Right renal cortex interstitium (tissue), 3 donors: ENCODE measurements at regions not wholly inside any gene's neighbourhood (a gene's known extent, or its start where the extent isn't known, plus 50 kb on each side); places are given as distances from the start of the nearest gene placed in this dataset.

Experiments
- DNase-seq, 3 donors: peaks; one replicate each; pipeline ENCODE4 v3.0.0-alpha.2; 2013; ENCODE audit warnings: low read depth in 3 of 3, low spot score in 2 of 3

DNA sequence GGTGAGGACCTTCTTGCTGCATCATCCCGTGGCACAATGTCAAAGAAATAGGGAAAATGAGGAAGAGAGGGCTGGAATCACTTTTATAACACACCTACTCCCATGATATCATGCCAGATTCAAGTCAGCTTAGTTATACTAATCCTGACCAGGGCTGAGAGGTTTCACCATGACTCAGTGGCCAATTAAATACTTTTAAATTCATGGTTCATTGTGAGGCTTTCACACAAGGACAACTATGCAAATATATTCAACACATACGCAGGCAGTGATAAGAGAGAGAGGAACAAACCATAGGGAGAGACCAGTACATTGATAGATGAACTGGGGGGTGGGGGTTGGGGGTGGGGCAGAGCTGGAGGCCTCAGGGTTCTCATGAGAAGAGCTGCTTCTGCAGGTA is 313.1 kb downstream of the LRFN2 start:
- DNase-seq = no peak

DNA sequence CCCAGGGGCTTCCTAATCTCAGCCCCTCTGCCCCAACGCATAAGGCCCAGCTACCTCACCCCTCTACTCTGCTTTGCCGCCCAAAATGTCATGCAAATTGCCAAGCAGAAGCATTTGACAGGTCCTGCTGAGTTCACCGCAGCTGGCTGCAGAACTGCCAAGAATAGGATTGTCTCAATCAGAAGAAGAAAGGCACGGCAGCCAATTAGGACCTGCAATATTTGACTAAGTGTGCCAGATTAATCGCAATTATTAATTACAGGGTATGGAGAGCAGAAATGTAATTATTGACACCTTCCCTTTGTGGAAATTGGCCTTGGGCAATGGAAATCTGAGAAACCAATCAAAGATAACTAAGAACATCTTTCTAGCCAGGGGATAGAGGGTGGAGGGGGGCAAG is 318.6 kb downstream of the LRFN2 start:
- no peak for DNase-seq

DNA sequence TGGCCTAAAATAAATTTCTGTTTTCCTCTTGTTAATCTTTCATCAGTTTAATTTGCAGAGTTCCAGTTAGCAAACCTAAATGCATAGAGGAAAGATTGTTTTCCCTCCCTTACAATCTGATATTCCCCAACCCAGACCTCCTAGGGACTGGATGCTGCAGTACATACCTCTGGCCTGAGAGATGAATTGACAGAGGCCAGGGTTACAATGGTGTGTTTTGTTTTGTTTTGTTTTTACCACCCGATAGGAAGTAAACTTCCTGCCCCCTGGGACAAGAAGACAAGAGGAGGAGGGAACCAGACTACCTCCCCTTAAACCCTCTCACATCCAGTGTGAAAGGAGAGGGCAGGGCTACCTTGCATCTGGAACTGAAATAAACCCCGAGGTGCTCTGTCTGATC is 319.0 kb downstream of the LRFN2 start:
- no peak for DNase-seq

DNA sequence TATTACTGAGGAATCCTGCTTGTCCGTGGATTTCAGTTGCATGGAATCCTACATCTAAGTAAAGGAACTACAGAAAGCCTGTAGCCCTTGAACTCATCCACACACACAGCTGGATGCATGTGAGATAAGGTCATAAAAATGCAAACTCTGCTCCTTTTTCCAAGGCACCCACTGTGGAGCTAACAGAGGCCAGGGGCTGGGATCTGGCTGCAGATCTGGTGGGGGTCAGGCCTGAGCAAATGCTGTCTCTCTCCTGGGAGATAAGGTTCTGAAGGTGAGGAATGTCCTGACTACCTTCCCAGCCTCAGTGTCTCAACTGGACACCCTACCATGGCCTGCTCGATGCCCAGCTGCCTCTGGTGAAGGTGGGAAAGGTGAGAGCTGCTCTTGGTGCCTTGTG is 321.5 kb downstream of the LRFN2 start:
- DNase-seq = no peak

DNA sequence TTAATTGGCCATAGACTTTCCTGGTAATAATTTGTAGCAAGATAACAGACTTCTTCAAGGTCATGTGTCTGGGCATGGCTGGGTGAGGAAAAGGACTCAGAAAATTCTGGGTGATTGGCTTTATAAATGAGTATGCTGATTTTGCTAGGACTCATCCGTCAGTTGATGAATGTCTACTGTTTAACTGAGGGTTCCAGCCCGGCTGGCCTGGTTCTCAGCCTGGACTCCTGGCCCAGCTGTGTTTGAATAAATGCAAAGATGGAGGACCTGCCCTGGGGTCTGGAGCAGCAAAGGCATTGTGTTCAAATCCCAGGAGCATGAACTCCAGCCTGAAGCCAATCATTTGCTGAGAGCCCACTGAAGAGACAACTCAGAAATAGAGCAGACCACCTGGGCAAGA is 323.2 kb downstream of the LRFN2 start:
- no peak for DNase-seq

DNA sequence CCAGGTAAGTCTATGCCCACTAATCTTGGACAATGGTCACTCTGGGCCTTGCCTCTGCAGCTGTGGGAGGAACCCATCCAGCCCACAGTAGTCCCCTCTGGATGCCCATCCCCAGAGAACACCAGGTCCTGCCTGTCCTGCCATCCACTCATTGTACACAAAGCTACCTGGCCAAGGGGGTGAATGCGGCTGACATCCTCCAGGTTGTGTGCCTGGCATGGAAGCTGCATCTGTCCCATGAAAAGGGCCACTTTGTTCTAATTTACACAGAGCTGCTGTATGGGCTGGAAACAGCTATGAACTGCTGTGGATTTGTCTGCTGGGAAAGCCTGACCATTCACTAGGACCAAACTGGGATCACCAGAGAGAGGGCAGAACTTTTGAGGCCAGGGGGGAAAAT is 324.8 kb downstream of the LRFN2 start:
- DNase-seq = no peak

DNA sequence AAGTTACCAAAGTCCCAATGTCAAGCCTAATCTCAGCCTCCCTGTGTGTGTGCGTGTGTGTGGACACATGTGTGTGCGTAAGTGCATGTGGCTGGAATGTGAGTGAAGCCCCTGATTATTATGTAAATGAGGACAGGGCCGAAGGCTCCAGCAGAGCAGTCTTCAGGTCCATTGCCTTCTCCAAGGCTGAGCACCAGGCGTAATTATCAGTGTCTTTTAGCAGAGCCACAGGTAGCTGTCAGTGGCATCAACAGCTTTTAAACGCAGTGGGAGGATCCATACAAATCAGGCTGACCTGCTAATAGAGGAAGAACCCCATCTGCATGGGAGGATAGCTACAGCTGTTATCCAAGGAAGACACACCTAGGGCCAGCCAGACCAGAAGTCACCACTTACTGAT is 324.3 kb upstream of the MOCS1 start:
- no peak for DNase-seq

DNA sequence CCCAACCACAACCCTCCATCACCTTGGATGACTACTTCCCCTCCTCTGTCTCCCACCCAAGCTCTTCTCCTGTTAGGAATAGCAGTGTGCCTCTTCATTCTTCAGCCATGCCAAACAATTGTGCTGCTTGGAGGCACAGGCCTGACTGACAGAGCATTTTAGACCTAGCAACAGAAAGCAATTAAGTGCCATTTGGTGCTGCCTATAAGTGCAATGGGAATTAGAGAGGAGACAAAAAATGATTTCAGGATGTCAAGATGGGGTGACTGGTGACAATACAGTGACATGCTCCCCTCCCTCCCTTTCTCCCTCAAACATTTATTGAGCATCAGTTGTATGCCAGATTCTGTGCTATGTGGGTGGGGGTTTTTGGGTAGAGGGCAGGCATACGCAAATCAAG is 322.6 kb upstream of the MOCS1 start:
- no peak for DNase-seq

DNA sequence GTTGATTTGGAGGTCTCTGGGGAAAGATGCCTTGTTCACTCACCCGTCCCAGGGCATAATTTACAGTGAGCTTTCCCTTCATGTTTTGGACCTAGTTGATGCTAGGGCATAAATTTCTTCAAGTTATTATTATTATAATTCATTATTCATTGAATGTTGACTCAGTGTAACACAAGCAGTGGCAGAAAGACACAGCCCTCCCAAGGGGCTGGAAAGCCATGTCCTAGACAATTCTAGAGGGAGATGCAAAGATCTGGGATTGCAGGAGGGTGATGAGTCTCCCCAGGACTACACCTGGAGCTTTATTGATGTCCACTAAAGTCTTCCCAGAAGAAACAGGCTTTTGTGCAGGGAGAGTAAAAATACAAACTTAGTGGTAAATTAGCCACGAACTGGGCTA is 322.0 kb upstream of the MOCS1 start:
- no peak for DNase-seq

DNA sequence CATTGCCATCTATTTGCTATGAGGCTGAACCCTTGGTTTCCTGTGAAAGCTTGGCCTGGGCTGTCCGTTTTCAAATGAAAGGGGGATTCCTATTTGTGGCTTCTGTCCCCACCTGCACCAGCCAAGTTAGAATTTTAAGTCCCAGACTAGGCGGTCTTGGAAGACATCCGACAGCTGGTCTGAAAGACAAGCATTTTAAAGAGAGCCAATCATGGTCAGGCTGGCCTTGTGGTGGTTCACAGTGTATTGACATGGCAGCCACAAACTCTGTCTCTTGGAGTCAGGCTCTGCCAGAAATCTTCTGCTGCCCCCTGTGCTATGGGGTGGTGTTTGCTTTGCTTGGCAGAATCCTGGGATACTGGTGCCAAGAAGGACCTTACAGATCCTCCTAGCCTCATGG is 319.2 kb upstream of the MOCS1 start:
- no peak for DNase-seq

DNA sequence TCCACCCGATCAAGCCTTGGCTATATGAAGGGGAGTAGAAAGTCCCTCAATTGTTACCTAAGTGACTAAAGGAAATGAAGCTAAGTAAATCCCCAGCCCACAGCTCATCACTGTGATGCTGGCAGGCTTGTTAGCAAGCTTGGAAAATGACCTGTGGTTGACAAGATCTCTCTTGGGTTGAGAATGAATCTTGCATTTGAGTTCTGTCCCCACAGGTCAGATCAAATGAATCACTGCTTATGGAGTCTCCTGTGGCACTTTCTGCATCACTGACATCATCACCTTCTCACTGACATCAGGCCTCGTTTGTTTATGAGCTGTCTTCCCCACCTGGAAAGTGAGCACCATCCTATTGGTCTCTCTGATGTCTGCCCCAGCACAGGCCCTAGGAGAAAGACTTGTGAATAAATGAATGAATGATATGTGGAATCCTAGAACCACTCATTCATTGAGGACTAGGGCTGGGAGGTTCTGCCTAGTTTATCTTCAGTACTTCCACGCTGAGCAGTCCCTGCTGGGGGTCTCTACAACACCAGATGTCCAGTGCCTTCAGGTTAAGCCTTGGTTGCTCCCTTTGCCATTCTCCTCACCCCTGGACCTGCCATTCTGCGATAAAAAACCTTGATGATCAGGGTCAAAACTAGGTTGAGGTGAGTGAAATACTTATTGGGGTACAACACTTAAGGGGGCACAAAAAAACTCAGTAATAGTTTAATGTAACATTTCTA is 318.4 kb upstream of the MOCS1 start:
- DNase-seq = no peak

DNA sequence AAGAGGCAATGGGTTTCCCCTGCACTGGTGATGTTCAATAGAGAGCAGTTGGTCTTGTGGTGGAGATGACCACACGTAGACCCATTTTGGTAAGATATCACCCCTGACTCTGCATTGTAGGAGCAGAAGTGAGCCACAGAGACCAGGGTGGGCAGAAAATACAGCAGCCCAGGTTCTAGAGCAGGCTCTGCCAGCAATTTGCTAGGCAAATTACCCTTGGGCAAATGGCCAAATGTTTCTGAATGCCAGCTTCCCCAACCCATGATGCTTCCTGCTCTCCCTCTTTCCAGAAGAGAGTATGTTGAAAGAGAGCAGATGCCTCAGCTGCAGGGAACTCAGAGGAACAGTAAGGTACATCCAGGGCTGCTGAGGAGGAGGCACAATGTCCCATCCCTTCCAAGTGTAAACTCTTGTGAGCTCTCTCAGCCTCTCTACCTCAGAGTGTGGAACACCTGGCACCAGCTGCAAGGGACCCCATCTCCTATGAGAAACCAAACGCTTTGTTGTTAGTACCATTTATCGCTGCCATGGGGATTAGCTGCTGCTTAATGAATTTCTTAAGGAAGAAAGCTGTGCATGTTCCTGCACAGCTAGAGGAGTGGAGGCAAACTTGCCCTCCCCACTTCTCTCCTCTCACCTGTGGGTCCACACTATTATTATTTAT is 317.5 kb upstream of the MOCS1 start:
- DNase-seq = no peak

DNA sequence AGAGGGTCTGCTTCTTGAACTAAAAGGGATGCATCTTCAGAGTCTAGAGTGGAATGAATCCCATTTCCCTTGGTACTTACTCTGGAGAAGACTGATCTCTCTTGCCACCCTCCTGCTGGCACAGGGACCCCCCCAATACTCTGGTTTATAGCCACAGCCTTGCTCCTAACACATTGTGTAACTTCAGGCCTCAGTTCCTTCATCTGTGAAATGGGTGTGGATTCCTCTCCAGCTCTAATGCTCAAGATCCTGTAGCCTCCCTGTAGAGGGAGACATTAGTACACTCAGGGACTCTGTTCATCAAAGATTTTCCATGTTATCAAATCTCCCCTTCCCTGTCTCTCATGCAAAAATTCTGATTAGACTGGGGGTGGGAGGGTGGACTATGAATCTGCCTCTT is 315.7 kb upstream of the MOCS1 start:
- no peak for DNase-seq

DNA sequence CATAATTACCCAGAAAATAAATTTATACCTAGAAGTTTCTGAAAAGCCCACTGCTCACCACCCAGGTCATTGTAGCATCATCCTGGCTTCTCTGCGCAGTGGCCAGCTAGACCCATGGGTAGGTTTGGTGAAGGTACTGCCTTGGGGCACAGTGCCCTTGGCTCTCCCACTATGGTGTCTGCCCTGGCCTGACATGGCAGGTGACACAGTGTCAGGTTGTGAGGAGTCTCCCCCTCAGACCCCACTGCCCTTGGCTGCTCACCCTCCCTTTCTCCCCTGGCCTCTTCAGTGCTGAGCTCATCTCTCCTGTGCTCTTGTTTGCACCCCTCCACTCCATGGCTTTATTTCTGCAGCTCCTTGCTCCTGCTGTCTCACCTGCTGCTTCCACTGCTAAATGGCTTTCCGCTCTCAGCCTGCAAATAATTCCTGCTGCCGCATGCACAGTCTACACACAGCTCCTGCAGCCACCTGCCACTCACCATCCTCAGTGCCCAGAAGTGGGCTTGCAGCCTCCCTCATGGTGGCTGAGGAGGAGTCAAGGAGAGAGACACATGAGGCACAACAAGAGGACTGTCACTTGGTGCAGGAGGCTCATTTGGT is 313.4 kb upstream of the MOCS1 start:
- DNase-seq = no peak

DNA sequence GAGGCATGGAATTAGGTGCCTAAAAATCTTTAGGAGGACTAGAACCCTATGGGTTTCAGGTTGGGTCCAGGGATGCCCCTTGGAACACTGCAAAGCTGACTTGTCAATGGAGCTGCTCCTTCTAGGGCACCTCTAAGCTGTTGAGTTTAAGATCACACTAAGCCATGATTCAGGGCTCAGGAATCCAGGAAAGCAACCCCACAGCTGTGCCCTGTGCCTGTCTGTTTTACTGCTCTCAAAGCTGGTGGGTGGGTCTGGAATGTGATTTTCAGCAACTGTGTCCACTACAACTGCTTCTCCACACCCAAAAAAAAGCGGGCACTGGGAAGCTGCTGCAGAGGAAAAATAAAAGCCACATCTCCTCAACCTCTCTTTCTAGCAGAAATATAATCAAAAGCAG is 310.4 kb upstream of the MOCS1 start:
- no peak for DNase-seq

DNA sequence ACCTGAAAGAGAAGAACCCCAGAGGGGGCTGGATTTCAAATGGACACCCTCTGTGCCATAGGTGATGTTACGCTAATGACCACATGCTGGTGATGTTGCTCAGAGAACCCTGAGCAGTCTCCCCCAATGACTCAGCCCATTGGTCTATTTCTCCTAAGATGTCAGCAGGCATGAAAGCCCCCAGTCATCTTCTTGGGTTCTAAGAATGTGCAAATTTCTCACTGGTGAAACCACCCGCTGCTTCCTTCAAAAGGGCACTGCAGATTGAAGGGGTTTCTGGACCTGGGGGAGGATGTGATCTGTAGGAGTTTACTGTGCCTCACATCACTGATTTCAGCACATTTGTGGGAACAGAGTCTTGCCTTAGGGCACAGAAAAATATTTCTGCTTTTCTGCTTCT is 298.4 kb upstream of the MOCS1 start:
- no peak for DNase-seq

DNA sequence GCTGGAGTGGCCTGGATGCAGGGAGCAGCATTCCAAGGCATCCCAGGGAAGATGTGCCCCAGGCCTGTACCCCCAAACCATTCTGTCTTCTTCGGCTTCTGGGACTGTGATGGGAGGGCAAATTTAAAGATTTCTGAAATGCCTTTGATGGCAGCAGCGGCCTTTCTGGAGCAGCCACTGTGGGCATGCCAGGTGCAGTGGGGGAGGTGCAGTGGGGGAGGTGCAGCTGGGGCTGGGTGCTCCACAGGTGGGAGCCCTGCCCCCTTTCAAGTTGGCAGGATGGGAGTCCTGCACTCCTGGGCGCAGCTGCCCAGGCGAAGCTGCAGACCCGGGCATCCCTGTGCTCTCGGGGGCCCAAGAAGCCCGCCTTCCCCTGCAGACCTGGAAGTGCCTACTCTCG is 293.5 kb upstream of the MOCS1 start:
- no peak for DNase-seq

DNA sequence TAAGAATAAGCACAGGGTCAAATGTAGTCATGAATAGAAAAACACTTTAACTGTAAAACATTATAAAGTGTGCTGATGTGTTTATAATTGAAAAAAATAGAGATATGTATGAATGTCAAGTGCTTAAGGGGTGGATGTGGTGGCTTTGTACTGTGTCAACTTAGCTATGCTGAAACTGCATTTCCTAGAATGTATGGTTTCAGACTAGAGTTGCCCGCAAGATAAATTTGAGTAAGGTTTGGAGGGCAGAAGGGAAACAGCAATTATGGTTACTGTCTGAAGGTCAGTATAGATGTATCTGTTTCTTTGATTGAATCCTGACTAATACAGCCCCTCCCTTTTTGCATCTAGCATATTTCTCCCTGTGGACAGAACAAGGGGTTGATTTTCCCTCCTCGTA is 288.1 kb upstream of the MOCS1 start:
- no peak for DNase-seq

DNA sequence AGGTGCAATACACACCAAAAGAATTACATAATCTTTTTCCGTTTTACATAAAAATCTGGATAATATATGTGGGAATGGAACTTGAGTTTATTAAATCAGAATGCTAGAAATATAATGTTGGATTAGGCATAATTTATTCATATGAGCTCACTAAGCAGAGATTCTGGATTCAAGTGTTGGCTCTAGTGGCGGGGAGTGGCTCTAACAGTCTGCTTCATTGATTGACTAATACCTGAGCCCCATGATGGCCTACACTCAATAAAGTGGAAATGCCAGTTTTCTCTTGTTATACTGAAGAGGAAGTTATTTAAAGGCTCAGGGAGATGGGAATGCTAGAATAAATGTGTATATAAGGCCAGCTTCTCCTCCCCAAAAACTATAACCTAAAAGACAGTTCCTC is 285.5 kb upstream of the MOCS1 start:
- DNase-seq = no peak

DNA sequence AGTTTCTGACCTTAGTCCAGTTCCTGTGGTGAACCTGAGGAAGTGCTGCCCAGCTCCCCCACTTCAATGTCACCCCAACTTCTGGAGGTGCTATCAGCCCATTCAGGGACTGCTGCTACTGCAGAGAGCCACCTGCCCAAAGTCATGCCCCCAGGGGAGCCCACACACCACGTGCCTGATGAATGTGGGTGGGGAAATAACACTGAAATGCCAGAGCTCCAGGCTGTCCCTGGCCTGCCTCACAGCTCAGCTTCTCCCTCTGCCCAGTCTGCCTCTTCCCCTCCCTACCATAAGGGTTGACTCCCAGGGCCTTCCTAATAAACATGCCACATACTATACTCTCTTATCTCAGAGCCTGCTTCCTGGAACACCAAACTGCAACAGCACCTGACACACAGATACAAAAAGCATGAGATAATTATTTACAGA is 276.4 kb upstream of the MOCS1 start:
- DNase-seq = no peak

DNA sequence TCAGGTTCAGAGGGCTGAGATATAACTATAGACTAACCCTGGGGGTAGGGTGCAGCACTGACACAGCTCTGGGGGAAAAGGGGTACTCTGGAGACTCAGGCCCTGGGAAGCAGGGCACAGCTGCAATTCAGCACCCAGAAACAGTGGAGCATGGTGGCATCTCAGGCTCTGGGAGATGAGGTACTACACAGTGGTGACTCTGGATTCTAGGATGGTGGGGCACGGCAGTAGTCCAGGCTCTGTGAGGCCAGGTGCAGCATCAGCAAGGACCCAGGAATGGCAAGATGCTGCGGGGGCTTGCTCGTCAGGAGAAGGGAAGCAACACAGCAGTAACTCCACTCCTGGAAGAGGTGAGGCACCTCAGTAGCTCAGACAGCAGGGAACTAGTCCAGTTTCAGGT is 271.5 kb upstream of the MOCS1 start:
- DNase-seq = no peak

DNA sequence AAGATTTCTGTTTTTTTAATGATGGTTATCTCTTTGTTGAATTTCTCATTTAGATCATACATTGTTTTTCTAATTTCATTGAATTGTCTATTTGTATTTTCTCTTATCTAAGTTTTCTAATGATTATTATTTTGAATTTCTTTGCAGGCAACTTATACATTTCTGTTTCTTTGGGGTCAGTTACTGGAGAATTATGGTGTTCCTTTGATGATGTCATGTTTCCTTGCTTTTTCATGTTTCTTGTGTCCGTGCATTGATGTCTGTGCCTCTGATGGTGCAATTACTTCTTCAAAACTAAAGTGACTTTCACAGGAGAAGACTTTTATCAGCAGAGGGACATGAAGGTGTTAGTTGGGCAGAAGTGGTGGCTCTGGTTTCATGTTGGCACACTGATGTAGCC is 270.7 kb upstream of the MOCS1 start:
- DNase-seq = no peak
